ENCODE measurements at regions not wholly inside any gene's neighbourhood (a gene's known extent, or its start where the extent isn't known, plus 50 kb on each side); places are given as distances from the start of the nearest gene placed in this dataset.
"Not testable (repeated sequence)": the region's sequence is repeated elsewhere in the genome, so short reads cannot be mapped to it uniquely, and the experiment has no call there.

GRCh38 chr13:21885714-21886224 is 214.9 kb downstream of the FGF9 start:
- Histone ChIP-seq H3K4me1 (ENCODE audit: insufficient read depth, poor library complexity, severe bottlenecking) (no peaks in the 10 kb centered on the region), H3K36me3 (ENCODE audit: low read depth) (no peaks in the 10 kb centered on the region), H3K27ac (ENCODE audit: poor library complexity, severe bottlenecking) (no peak overlapping the region), H3K4me3 (ENCODE audit: severe bottlenecking) (no peak overlapping the region), H3K27me3 (ENCODE audit: insufficient read depth, poor library complexity, severe bottlenecking) (no peaks in the 10 kb centered on the region), H3K9me3 (ENCODE audit: severe bottlenecking) (no peaks in the 10 kb centered on the region)
- DNase-seq (ENCODE audit: low spot score): no peak
- ATAC-seq (ENCODE audit: low read depth): no peak
- no peak for TF ChIP-seq CTCF (IDR thresholded peaks at IDR 0.05; ENCODE audit: poor library complexity, severe bottlenecking)

- H3K4me3 ChIP-seq (ENCODE audit: severe bottlenecking): no peak overlapping the region
- no peak overlapping the region for H3K27ac ChIP-seq (ENCODE audit: poor library complexity, severe bottlenecking)
- no peaks in the 10 kb centered on the region for H3K9me3 ChIP-seq (ENCODE audit: severe bottlenecking)
- ATAC-seq (ENCODE audit: low read depth) (no peak), DNase-seq (ENCODE audit: low spot score) (no peak)
- TF ChIP-seq CTCF (IDR thresholded peaks at IDR 0.05; ENCODE audit: poor library complexity, severe bottlenecking): no peak
- H3K36me3 ChIP-seq (ENCODE audit: low read depth): no peaks in the 10 kb centered on the region
- H3K27me3 ChIP-seq (ENCODE audit: insufficient read depth, poor library complexity, severe bottlenecking): no peaks in the 10 kb centered on the region
- H3K4me1 ChIP-seq (ENCODE audit: insufficient read depth, poor library complexity, severe bottlenecking): no peaks in the 10 kb centered on the region
Measured at GRCh38 chr13:21889651-21890050, 218.8 kb downstream of the FGF9 start.

- H3K4me3 ChIP-seq (ENCODE audit: severe bottlenecking); H3K36me3 ChIP-seq (ENCODE audit: low read depth); H3K27ac ChIP-seq (ENCODE audit: poor library complexity, severe bottlenecking); ATAC-seq (ENCODE audit: low read depth); H3K9me3 ChIP-seq (ENCODE audit: severe bottlenecking); DNase-seq (ENCODE audit: low spot score); H3K27me3 ChIP-seq (ENCODE audit: insufficient read depth, poor library complexity, severe bottlenecking); H3K4me1 ChIP-seq (ENCODE audit: insufficient read depth, poor library complexity, severe bottlenecking): not testable (repeated sequence)
Measured at GRCh38 chr13:21890220-21890619, 219.3 kb downstream of the FGF9 start.

DNA sequence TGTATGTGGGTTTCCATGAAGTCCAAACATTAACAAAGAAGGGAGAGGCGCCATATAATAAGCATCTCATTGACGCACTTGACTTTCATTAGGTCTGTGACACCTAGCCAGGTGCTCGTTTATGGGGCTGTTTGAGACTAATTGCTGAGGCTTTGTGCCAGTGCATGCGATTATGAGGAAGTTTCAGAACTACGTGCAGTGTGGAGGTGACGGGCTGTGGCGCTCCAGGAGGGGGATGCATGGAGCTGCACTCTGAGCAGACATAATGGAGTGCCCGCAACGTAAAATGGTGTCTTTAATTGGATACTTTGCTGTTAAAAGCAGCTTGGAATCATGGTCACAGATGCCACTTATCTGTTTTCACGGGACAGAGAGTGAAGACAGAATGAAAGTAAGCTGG is 223.2 kb downstream of the FGF9 start:
- ATAC-seq (ENCODE audit: low read depth) (no peak), DNase-seq (ENCODE audit: low spot score) (no peak)
- Histone ChIP-seq H3K36me3 (ENCODE audit: low read depth) (no peaks in the 10 kb centered on the region), H3K27me3 (ENCODE audit: insufficient read depth, poor library complexity, severe bottlenecking) (no peaks in the 10 kb centered on the region), H3K27ac (ENCODE audit: poor library complexity, severe bottlenecking) (no peak overlapping the region), H3K9me3 (ENCODE audit: severe bottlenecking) (no peaks in the 10 kb centered on the region), H3K4me3 (ENCODE audit: severe bottlenecking) (no peak overlapping the region), H3K4me1 (ENCODE audit: insufficient read depth, poor library complexity, severe bottlenecking) (no peaks in the 10 kb centered on the region)
- TF ChIP-seq CTCF (IDR thresholded peaks at IDR 0.05; ENCODE audit: poor library complexity, severe bottlenecking): no peak

- DNase-seq (ENCODE audit: low spot score) (no peak), ATAC-seq (ENCODE audit: low read depth) (no peak)
- H3K27me3 ChIP-seq (ENCODE audit: insufficient read depth, poor library complexity, severe bottlenecking): no peaks in the 10 kb centered on the region
- no peak overlapping the region for H3K27ac ChIP-seq (ENCODE audit: poor library complexity, severe bottlenecking)
- no peaks in the 10 kb centered on the region for H3K36me3 ChIP-seq (ENCODE audit: low read depth)
- no peaks in the 10 kb centered on the region for H3K4me1 ChIP-seq (ENCODE audit: insufficient read depth, poor library complexity, severe bottlenecking)
- no peak for TF ChIP-seq CTCF (IDR thresholded peaks at IDR 0.05; ENCODE audit: poor library complexity, severe bottlenecking)
- no peak overlapping the region for H3K4me3 ChIP-seq (ENCODE audit: severe bottlenecking)
- no peaks in the 10 kb centered on the region for H3K9me3 ChIP-seq (ENCODE audit: severe bottlenecking)
Measured at GRCh38 chr13:21894703-21895699, 224.1 kb downstream of the FGF9 start.
